ENCODE measurements at regions not wholly inside any gene's neighbourhood (a gene's known extent, or its start where the extent isn't known, plus 50 kb on each side); places are given as distances from the start of the nearest gene placed in this dataset.

DNA sequence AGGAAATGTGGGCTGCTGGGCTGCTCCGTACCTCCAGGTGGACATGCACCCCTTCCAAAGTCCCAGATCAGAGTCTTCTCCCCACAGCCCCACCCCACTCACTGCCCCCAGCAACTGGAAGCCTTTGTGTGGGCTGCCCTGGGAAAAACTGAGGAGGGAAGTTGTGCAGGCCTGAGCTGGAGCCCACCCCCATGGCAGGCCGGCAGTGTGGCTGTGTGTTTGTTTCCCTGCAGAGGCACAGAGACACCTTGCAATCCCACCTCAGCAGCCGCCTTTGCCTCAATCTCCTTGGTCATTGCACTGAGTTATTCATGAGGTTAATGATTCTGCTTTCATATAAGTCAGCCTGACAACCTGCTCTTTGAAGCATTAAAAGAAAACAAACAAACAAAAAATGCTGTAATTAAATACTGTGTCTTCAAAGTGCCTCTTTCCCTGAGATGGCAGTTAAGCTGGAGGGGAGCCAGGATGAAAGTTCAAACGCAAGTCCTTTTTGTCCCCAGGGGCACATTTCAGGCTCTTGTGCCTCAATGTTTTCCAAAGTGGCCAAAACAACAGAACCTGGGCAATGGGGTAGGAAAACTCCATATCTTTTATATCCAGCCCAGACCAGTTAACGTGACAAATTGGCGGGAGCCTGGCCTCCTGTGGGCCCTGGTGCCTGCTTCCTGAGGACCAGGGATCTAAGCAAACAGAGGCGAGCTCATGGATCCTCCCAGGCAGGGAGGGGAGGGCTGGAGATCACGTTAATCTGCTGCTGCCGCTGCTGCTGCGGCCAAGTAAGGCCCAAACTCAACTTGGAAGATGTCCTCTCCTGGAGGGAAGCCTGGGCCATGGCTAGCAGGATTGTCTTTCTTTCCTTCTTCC, 51.9 kb upstream of the TSPAN11 start:
- DNase-seq (ENCODE audit: low read depth in 2 of 2), result no peak

DNA sequence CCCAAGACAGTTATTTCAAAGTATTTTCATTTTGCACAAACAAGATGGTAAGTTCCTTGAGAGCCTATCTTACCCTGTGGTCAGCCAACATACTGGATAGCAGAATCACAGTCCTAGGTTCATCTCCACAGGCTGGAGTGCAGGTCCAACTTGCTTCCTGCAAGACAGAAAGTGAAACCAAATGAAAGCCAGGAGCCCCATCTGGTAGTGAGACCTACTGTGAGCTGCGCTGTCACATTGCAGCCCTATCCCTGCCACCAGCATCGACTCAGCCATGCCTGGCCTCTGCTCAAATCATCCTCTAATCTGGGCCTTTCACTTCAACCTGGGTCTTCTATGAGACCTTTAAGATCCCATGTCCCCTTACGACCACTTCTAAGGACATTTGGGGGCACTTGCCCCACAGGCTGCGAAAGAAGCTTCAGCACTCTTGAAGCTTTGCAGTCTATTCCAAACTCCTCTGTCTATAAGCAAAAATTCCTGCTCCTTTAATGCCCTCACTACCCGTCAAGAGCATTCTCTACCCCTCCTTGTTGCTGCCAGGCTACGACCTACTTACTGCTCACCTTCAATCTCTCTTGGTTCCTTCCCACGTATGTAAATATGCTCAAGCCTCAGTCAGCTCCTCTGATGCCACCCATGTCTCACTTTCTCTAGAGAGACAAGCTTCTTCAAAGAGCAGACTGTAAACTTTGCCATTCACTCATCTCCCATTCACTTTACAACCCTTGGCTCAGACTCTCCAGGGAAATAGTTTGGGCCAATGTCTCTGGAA, 55.9 kb upstream of the TSPAN11 start:
- DNase-seq (ENCODE audit: low read depth in 2 of 2), result no peak

DNA sequence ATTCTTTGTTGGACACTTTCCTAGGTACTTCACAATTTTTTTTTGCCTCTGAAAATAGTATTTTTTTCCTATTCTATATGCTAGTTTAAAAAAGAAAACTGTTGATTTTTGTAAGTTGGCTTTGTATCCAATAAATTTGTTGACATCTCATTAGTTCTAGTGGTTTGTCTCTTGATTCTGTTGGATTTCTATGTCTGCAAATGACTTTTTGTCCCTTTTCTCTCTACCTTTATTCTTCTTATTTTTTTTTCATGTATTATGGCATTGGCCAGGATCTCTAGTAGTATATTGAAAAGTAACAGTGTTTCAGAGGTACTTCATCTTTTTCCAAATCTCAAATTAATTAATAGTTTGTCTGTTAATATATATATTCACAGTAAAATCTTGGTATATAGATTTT, 59.1 kb upstream of the TSPAN11 start:
- DNase-seq (ENCODE audit: low read depth in 2 of 2), result no peak

DNA sequence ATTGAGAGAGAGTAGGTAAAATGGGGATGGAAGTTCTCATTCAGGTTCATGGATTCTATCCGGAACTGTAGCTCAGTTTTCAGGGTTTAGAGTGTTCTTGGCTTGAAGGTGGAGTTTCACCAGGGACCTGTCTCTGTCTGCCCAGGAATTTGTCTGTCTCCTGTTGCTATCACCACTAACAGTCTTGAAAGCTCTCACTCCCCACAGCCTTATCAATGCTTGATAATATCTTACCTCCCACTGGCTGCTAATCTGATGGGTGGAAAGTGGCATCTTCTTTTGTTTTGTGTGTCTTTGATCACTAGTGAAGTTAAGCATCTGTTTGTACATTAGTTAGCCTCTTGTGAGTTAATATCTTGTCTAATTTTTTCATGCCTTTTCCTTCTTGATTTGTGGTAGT, 60.3 kb upstream of the TSPAN11 start:
- no peak for DNase-seq (ENCODE audit: low read depth in 2 of 2)

DNA sequence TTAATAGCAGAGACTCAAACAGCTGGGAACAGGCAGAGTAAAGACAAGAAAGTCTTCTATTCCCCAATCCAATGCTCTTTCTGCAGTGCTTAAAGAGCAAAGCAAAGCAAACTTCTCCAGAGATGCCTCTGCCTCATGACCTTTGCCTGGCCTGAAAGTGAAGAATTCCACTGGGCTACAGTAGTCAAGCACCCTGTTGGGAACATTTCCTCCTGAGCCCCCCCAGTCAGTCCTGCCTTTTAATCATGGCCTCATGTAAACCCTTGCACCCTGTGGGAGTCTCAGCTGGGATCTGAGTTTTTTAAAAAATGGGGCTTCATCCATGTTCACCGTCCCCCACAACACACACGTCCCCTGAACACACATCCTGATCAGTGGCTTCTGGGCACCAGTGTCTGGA, 62.7 kb upstream of the TSPAN11 start:
- DNase-seq (ENCODE audit: low read depth in 2 of 2), result no peak

DNA sequence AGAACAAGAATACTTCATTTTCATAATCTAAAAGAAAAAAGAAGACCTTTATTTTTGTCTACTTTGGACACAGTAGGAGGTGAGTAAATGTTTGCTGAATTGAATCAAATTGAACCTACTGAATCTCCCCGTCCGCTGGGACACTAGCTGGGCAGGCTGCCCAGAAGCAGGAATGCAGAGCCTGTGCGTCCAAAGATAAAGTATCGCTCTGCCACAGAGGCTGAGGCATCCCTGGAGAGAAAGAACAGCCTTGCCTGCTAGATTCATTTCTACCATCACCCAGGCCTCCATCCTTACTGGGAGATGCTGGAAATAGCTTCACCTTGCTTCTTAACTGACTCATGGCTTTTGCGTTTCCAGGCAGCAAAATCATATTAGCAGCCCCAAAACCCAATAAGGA, 64.1 kb upstream of the TSPAN11 start:
- no peak for DNase-seq (ENCODE audit: low read depth in 2 of 2)

DNA sequence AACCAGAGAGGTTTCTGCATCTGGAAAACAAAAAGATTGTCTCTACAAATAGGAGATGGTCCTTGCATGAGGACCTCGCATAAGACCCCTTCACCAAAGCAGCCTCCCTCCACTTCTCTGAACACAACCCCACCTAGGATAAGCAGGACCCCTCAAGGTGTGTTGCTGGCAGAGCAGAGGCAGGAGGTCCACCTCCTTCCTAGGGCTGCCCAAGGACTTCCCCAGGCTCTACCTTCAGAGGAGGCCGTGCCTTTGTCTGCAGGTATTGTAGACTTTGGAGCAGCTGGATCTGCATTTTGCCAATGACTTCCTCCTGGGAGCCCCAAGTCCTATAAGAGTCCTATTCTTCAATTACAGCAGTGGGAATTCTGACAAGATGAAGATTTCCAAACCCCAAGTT, 67.3 kb upstream of the TSPAN11 start:
- DNase-seq (ENCODE audit: low read depth in 2 of 2), result no peak

DNA sequence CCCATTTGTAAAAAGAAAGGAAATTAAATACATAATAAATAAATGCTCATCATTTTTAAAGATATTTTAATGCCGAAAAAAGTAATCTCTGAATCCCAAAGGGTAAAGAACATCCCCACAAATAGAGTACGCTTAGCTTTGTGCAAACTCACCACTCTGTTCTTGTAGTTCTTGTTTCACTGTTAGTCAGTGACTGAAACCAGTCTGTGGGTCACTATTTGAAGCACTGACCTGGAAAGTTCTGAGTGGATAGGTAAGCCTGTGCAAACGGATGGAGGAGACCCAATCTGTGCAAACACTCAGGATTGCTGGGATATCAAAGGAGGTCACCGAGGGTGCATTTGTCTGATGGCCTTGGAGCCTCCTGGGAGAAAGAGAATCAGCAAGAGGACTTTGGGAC, 68.1 kb upstream of the TSPAN11 start:
- no peak for DNase-seq (ENCODE audit: low read depth in 2 of 2)

DNA sequence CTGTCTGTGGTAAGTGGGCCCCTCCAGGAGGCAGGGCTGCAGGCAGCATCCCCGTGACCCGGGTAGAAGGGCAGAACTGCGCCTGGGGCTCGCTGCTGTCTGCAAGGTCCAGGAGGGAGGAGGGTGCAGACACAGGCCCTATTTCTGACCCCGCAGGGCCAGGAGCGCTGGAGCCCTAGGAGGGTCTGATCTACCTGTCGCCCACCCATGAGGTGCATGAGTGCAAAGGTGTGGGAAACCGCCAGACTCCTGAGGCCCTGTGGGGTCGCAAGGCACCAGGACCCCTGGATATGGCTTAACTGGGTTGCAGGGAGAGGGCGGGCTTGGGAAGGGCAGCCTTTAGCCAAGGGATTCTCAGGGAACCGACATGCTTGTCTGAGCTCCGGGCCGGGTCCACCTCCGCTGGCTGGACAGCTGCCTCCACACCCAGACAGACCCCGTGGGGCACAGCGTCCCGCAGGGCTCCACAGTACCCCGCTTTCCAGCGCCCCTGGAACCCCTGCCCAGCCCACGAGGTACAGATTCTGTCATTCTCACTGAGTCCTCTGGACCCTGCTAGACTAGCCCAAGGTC, 72.9 kb upstream of the TSPAN11 start:
- no peak for DNase-seq (ENCODE audit: low read depth in 2 of 2)

DNA sequence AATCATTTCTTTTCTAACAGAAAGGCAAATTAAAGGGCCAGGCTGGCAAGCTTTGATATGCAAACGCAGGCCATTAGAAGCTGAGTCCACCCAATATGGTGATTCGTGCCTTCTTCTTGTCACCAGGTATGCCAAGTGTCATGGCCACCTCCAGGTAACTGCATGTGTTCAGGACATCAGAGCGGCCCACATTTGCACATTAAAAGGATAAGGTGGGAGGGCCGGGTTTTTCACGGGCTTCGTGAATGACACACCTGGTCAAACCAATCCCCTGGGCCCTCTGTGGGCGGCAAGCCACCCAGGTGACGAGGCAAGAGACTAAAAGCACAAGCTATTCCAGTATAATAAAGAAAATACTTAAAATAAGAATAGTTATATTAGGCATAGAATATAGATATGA, 75.9 kb upstream of the TSPAN11 start:
- no peak for DNase-seq (ENCODE audit: low read depth in 2 of 2)

DNA sequence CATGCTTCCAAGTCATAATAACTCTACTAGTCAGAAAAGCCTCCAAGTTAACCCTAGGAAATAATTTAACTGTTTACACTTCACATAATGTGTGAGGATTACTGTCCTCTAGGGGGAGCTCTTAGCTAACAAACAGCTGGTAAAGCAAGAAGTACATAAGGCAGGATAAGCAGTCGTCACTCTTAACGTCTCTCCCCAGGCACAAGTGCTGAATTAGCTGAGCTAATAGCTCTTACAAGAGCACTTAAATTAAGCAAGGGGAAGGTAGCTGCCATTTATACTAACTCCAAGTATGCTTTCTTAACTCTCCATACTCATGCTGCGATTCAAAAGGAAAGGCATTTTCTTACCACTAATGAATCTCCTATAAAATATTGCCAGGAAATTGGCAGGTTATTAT, 79.3 kb upstream of the TSPAN11 start:
- DNase-seq (ENCODE audit: low read depth in 2 of 2), result no peak

DNA sequence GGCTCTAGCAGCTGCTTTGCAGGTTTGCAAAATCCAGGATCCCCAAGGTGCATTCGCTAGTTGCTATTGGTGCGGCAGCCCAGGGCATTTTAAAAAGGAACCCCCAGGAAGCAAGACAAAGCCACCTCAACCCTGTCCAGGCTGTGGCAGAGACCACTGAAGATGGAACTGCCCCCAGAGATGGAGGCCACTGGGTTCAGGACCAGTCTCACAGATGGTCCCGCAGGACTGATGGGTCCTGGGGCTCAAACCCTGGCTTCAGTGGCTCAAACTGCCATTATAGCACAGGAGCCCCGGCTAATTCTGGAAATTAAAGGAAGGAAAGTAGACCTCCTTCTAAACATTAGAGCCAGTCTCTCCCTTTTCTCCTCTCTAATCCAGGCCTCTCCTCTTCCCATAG, 79.8 kb upstream of the TSPAN11 start:
- no peak for DNase-seq (ENCODE audit: low read depth in 2 of 2)

DNA sequence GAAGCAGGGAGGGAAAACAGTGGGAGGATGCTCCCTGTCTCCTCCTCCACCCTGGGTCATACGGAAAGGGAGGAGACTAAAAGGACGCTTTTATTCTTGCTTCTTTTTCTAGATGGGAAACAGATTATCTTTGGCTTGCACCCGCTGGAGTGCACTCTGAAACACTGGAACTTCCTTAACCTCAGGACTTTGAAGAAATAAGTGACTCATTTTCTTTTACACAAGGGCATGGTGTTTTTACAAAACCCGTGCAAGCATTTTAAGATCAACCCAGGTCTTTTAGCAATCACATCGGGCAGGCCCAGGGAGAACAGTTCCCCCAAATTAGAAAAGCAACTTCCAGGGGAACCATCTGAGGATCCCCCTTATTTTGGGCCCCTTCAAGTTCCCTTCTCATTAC, 80.9 kb upstream of the TSPAN11 start:
- no peak for DNase-seq (ENCODE audit: low read depth in 2 of 2)

DNA sequence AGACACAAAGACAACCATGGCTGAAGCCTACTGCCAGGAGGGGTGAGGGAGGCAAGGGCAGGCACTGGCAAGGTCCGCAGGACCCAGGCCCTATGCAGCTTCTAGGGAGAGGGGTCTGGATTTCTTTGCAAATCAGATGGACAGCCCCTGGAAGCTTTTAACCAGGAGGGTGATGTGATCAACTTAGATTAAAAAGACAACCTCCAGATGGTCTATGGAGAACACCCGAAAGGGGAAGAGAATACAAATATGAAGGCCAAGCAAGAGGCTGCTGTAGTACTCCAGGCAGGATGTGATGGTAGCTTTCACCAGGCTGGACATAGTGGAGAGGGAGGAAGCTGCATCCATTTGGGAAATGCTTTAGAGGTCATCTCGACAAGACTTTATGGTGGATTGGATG, 83.3 kb upstream of the TSPAN11 start:
- DNase-seq (ENCODE audit: low read depth in 2 of 2), result no peak

DNA sequence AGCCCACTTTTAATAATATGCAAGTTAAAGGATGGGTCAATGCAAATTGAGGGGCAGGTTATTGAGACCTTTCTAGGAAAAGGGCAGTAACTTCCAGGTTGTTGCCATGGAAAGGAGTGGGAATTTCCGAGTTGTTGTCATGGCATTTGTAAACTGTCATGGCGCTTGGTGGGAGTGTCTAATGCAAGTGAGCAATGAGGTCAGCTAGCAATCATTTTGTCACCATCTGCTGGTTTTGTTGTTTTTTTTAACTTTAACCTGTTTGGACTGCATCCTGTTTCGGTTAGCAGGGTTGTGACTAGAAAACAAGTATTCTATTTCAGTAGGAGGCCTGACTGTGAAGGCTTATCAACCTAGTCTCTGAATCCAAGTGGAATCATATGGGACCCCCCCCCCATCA, 85.8 kb upstream of the TSPAN11 start:
- no peak for DNase-seq (ENCODE audit: low read depth in 2 of 2)

DNA sequence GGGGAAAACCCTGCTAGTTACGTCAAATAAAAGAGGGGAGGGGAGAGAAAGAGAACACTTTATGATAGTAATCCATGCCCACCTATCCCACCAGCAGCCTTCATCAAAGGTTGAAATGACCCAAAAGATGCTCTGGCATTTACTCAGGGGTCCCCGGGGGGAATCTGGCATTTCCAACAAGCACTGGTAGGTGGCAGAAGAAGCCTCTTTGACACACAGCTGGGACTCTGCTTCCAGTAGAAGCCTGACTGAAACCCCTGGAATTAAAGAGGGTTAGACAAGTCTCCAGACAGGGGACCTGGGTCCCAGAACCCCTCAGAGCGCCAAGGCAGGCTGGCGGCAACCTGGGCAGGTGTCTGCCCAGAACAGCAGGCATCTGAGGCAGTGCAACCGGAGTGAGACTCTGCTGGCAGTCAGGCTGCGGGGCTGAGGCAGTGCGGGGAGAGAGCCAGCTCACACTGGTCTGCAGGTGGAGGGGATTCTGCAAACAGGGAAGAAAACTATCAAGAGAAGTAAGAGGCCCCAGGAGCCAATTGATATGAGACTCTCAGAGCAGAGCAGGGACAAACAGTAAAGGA, 85.0 kb upstream of the CAPRIN2 start:
- no peak for DNase-seq (ENCODE audit: low read depth in 2 of 2)

DNA sequence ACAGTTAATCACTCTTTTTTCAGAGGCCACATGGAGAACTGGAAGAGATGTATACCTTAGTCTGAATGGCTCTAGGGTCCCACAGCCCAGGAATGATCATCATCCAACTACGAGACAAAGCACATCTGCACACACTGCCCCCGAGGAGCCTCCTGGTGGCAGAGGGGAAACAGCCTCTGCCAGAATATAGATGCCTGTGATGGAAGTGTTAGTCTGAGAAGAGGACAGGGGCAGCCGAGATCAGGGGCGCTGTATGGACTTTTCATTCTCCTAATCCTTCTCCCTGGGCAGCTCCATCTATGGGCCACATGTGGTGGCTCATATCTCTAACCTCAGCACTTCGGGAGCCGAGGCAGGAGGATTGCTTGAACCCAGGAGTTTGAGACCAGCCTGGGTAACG, 82.8 kb upstream of the CAPRIN2 start:
- DNase-seq (ENCODE audit: low read depth in 2 of 2), result no peak

DNA sequence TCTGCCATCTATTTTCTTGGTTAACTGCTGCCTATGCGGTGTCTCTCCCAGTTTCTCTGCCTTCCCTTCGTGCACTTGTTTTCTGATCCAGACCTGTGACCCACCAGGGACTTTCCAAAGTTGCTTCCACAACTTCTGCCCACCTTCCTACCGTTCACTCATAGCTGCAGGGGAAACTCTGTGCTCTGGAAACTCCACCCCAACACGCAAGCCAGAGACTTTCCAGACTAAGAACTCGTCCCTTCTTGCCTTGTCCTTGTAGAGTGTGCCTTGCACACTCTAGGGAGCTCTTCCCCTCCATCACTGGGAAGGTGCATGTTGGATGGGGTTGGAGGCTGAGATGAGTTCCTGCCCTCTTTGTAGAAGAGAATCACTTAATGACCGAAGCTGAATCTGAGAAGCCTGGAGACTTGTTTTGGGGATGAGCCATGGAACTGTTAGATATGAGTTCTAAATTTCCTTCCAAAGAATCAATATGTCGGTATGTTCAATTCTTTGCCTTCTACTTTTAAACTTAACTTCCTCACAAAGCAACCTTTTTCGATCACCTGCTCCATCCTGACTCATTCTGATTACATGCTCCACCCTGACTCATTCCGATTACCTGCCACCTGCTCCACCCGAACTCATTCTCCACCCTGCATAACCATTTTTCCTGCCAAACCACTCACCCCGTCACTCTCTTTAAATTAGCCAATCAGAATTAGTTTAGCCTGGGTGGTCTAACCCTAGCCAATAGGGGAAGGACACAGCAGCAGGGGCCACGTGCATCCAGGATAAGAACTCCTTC, 82.1 kb upstream of the CAPRIN2 start:
- no peak for DNase-seq (ENCODE audit: low read depth in 2 of 2)

DNA sequence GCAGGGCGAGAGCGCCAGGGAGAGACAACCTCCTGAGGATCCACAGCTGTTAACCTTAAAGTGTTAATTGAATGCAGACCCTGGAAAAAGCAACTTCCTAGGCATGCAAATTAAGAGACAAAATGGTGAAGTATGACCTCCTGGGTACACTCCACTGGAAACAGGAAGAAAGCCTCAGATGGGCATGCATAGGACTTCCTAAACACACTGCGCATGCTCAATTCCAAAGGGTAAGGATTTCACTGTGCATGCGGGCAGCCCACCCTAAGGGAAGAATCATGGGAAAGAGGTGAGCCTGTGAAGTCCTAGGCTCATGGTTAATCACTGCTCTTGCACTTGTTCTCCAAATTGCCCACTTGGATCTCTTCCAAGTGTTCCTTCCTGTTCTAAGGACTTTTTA, 80.5 kb upstream of the CAPRIN2 start:
- no peak for DNase-seq (ENCODE audit: low read depth in 2 of 2)

DNA sequence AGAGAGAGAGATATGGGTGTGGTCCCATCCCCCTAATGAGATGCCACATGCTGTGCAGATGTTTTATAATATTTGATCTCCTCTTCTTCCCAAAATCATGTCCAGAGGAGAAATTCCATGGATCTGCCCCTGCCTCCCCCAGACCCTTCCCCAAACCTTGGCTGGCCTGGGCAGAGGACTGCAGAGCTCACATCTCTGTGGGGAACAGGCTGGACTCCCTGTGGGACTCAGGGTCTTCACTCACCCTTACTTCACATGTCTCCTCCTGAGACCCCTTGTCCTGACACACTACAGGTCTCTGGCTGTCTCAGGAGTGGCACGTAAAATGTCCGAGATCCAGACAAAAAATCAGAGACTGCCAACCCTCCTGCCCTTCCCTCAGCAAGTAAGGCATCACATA, 76.0 kb upstream of the CAPRIN2 start:
- DNase-seq (ENCODE audit: low read depth in 2 of 2), result no peak

DNA sequence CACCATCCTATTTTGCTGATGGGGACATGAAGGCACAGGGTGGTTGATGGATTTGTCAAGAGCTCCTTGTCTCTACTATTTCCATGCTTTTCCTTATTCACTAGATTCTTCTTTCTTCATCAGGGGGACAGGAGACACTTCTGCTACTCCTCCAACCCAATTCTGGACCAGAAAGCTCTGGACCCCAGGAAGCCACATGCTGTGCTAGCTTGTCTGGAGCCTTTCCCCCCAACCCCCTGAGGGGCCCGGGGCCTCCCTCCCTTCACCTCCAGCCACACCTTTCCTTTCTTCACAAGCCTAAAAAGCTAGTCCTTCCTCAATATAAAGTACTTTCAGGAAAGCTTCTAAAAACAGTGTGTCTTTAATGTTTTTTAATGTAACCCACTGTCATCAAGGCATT, 75.1 kb upstream of the CAPRIN2 start:
- DNase-seq (ENCODE audit: low read depth in 2 of 2), result no peak

DNA sequence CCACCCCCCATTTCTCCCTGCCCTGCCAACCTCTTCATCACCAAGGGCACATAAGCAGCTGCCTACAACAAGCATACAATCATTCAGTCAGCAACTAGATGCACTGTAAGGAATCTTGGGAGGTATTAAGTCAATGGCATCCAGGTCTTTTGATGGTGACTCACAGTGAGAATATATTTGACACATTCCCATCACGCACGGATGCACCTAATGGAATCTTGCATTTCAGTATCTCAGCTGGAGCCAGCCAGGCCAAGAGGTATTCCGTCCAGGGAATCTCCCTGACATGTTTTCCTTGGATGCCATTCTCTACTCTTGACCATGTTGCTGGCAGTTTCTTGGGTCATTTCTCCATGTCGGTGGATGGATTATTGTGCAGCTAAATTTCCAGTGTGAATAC, 73.9 kb upstream of the CAPRIN2 start:
- no peak for DNase-seq (ENCODE audit: low read depth in 2 of 2)
